Skeletal muscle satellite cell (primary cell): ENCODE measurements at regions not wholly inside any gene's neighbourhood (a gene's known extent, or its start where the extent isn't known, plus 50 kb on each side); places are given as distances from the start of the nearest gene placed in this dataset.

Source experiments
- H3K27me3 ChIP-seq: 2 replicates; pipeline ENCODE4 v1.7.0; 2013; ENCODE audit warnings: low read length; ENCODE audit not compliant: control insufficient read depth, insufficient read depth
- H3K36me3 ChIP-seq: 2 replicates; pipeline ENCODE4 v1.7.0; 2013; ENCODE audit warnings: mild to moderate bottlenecking, control low read depth, low read length; ENCODE audit not compliant: insufficient read depth
- H3K4me1 ChIP-seq: 2 replicates; pipeline ENCODE4 v1.7.0; 2013; ENCODE audit warnings: low read length; ENCODE audit not compliant: control insufficient read depth, insufficient read depth
- H3K4me2 ChIP-seq: 2 replicates; pipeline ENCODE4 v1.7.0; 2013; ENCODE audit warnings: mild to moderate bottlenecking, low read length
- H3K4me3 ChIP-seq: 2 replicates; pipeline ENCODE4 v1.7.0; 2013; ENCODE audit warnings: low read length
- H3K9ac ChIP-seq: 2 replicates; pipeline ENCODE4 v1.7.0; 2013; ENCODE audit warnings: mild to moderate bottlenecking, low read depth, low read length, moderate library complexity
- H3K9me3 ChIP-seq: replicated peaks from 2 replicates; pipeline ENCODE4 v1.7.0; 2013; ENCODE audit warnings: mild to moderate bottlenecking, control low read depth, low read length

DNA sequence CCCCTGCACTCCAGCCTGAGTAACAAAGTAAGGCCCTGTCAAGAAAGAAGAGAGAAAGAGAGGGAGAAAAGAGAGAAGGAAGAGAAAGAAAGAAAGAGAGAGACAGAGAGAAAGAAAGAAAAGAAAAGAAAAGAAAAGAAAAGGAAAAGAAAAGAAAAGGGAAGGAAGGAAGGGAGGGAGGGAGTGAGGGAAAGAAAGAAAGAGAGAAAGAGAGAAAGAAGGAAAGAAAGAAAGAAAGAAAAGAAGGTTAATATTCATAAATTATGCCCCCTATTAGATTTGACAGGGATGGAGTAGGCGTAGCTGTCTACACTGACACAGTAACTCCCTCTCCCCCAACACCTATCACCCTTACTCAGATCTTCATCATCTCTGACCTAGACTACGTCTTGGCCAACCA is 202.3 kb downstream of the SP3 start:
- H3K36me3 ChIP-seq, result no peaks in the 10 kb centered on the region
- H3K4me1 ChIP-seq, result no peaks in the 10 kb centered on the region
- H3K9me3 ChIP-seq, result no peaks in the 10 kb centered on the region
- H3K9ac ChIP-seq, result no peak overlapping the region
- H3K4me2 ChIP-seq, result no peak overlapping the region
- H3K27me3 ChIP-seq, result peaks cover 15% of the 10 kb centered on the region
- no peak overlapping the region for H3K4me3 ChIP-seq

DNA sequence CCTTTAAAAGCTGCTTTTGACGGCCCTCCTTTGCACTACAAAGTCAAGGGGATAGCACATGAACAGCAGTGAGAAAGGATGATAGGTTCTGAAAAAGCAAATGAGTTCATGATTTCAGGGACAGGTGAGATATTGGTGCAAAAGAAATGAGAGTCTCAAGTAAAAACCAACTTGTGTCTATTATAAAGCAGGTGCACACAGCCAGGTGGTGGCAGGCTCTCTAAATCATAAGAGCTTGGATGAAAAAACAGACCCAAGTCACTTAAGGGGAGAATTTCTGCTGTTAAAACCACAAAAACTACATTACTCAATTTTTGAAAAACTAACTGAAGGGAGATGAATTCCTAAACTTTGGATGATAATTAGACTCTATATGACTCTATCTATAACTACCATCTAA is 201.5 kb downstream of the SP3 start:
- Histone ChIP-seq H3K27me3 (peaks cover 15% of the 10 kb centered on the region), H3K9ac (no peak overlapping the region), H3K4me3 (no peak overlapping the region), H3K4me2 (no peak overlapping the region), H3K36me3 (no peaks in the 10 kb centered on the region), H3K4me1 (no peaks in the 10 kb centered on the region), H3K9me3 (no peaks in the 10 kb centered on the region)

DNA sequence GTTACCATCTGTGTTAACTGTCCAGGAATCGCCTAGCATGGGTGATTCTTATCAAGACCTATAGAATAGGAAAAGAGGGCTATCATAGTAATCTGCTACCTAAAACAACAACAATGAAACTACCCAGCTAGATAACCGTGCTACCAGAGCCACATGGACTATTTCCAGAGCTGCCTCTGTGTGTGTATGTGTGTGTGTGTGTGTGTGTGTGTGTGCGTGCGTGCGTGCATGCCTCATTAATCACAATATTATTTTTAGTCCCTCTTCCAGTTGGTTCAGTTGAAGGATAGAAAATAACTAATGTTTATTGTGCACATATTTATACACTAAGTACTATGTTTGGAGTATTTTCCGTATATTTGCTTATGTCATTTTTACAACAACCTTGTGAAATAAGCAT is 201.1 kb downstream of the SP3 start:
- Histone ChIP-seq H3K9ac (no peak overlapping the region), H3K9me3 (no peaks in the 10 kb centered on the region), H3K4me1 (no peaks in the 10 kb centered on the region), H3K36me3 (no peaks in the 10 kb centered on the region), H3K4me3 (no peak overlapping the region), H3K4me2 (no peak overlapping the region), H3K27me3 (peaks cover 15% of the 10 kb centered on the region)

DNA sequence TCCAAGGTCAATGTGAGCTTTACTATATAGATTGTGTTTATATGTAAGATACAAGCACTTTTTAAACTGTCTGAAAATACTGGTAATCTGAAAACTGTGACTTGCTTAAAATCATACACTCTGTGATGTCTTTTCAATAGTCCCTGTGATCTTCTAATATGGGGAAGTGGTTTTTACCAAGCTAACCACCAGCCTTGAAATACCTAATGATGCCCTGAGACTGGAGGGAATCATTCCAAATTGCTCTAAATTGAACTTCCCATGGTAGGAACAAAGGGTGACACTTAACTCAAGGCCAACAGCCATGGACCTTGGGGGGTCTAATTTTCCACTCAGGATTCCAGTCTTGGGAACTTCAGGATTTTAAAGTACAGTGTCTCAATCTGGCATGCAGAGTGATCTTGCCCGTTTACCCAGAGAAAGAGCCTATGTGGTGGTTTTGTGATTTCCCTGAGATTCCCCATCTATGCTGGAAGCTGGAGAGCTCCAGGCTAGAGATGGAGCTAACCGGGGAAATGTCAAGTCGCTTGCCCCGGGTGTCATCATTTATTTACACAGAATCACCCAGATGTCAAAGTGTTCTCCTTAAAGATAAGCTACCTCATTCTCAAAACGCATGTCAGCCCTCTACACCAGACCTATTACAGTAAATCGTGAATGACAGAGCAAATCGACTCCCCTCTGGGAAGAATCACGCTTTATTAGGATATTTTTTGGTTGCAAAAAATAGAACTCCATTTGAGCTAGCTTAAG is 198.5 kb downstream of the SP3 start:
- no peaks in the 10 kb centered on the region for H3K4me1 ChIP-seq
- H3K9ac ChIP-seq, result no peak overlapping the region
- no peak overlapping the region for H3K4me2 ChIP-seq
- peaks cover 15% of the 10 kb centered on the region for H3K27me3 ChIP-seq
- no peaks in the 10 kb centered on the region for H3K9me3 ChIP-seq
- no peak overlapping the region for H3K4me3 ChIP-seq
- H3K36me3 ChIP-seq, result no peaks in the 10 kb centered on the region

DNA sequence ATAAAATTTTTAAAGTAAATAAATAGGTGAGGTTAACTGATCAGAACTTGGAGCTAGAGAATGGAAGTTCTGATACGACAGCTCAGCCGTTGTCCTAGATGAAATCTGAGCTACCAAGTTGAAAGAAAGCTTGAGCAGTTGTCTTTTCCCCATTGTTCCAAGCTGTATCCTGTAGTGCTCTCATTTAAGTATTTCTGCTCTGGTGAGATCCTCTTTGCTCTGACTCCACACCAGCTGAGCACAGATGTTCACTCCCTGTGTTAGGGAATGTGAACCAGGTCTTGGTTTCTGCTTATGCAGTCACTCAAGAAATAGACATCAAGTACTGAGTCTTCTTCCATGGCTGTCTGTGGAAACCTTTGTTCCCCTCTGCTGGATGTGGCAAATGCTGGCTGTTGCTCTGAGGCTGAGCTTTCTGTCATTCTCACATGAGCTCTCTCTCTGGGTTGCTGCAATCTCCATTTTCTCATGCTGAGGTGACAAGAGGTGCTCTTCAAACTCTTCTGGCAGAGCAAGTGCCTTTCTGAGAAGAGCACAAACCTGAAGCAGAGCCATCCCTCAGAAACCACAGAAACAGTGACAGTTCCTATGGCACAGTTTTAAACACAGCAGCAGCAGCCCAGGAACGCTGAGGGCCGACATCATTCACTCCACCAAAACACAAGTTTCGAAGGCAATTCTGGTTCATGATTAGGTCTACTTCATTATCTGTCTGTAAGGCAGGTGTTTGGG is 194.1 kb downstream of the SP3 start:
- no peak overlapping the region for H3K4me2 ChIP-seq

GRCh38 chr2:173772205-173772604 is 193.0 kb downstream of the SP3 start:
- H3K27me3 ChIP-seq, result peaks cover 11% of the 10 kb centered on the region
- H3K9ac ChIP-seq, result no peak overlapping the region
- H3K4me2 ChIP-seq, result no peak overlapping the region
- no peak overlapping the region for H3K4me3 ChIP-seq
- H3K36me3 ChIP-seq, result no peaks in the 10 kb centered on the region
- H3K9me3 ChIP-seq, result no peaks in the 10 kb centered on the region
- no peaks in the 10 kb centered on the region for H3K4me1 ChIP-seq

More for the DNA sequence above, 194.1 kb downstream of the SP3 start:
- Histone ChIP-seq H3K4me3 (no peak overlapping the region), H3K36me3 (no peaks in the 10 kb centered on the region), H3K4me1 (no peaks in the 10 kb centered on the region), H3K27me3 (peaks cover 14% of the 10 kb centered on the region), H3K9ac (no peak overlapping the region), H3K9me3 (no peaks in the 10 kb centered on the region)

DNA sequence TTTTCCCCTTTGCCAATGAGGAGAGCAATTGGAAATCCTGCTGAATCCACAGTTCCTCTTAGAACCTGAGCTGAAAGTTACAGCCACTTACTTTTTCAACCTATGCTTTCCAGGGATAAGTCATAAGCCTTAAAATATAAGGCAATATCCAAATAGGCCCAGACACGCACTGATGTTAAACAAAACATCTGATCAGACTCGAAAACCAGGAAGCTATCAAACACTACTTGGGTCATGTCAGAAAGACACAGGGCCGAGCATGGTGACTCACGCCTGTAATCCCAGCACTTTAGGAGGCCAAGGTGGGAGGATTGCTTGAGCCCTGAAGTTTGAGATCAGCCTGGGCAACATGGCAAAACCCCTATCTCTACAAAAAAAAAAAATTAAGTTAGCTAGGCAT is 192.1 kb downstream of the SP3 start:
- Histone ChIP-seq H3K4me3 (no peak overlapping the region), H3K27me3 (peaks cover 9% of the 10 kb centered on the region), H3K9me3 (no peaks in the 10 kb centered on the region), H3K36me3 (no peaks in the 10 kb centered on the region), H3K4me1 (no peaks in the 10 kb centered on the region), H3K9ac (no peak overlapping the region), H3K4me2 (no peak overlapping the region)

DNA sequence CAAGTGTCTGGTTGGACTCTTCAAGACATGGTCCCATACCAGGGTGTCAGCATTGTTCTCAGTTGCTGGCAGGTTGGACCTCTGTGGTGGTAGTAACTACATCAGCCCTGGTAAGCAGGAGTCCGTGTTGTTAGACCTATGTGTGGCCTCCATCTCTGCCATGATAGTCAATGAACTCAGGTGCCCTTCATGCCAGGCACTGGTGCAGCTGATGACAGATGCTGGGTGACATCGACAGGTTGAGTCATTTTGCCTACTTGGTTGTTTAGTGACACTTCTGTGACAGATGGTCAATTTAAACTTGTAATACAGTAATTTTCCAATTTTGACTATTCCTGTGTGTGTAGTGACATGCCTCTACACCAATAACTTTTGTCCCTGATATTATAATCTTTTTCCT is 189.7 kb downstream of the SP3 start:
- Histone ChIP-seq H3K36me3 (no peaks in the 10 kb centered on the region), H3K4me2 (no peak overlapping the region), H3K4me1 (no peaks in the 10 kb centered on the region), H3K4me3 (no peak overlapping the region), H3K9me3 (no peaks in the 10 kb centered on the region), H3K27me3 (peaks cover 13% of the 10 kb centered on the region), H3K9ac (no peak overlapping the region)

DNA sequence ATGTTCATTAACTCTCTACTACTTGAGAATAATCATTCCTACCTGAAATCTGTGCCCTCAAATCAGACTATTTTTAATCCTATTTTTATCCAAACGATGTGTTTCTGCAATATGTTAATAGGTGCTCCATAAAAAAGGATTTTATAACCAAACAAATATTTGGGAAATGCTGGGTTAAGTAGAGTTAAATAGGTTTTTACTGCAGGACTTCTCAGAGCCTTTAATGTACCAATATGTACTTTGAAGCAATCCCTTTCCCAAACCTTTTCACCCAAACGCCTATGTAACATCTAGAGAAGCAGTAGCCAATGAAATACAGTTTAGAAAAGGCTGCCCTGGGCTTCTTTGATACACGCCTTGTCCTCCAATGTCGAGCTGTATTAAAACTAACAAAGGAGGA is 182.5 kb downstream of the SP3 start:
- H3K9ac ChIP-seq, result no peak overlapping the region
- no peaks in the 10 kb centered on the region for H3K4me1 ChIP-seq
- no peaks in the 10 kb centered on the region for H3K9me3 ChIP-seq
- H3K4me2 ChIP-seq, result no peak overlapping the region
- H3K36me3 ChIP-seq, result no peaks in the 10 kb centered on the region
- H3K4me3 ChIP-seq, result no peak overlapping the region
- H3K27me3 ChIP-seq, result peaks cover 39% of the 10 kb centered on the region

GRCh38 chr2:173783382-173783781 is 181.8 kb downstream of the SP3 start:
- Histone ChIP-seq H3K4me2 (no peak overlapping the region), H3K27me3 (peaks cover 44% of the 10 kb centered on the region), H3K4me1 (no peaks in the 10 kb centered on the region), H3K4me3 (no peak overlapping the region), H3K9ac (no peak overlapping the region), H3K36me3 (no peaks in the 10 kb centered on the region), H3K9me3 (no peaks in the 10 kb centered on the region)

DNA sequence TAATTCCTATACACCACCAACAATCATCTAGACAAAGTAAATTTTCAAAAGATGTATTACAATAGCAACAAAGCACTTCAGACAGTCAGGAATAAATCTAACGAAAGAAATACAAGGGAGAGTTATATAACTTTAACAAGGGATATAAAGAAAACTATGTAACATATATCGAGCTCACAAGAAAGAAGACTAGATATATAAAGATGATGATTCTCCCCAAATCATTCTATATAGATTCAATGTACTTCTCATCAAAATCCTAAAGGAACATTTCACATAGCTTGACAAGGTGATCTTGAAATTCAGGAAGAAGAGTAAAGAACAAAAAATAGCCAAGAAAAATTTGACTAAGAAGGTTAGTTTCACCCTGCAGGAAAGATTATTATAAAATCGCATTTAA is 179.4 kb downstream of the SP3 start:
- peaks cover 40% of the 10 kb centered on the region for H3K27me3 ChIP-seq
- no peak overlapping the region for H3K4me2 ChIP-seq
- H3K9ac ChIP-seq, result no peak overlapping the region
- no peaks in the 10 kb centered on the region for H3K36me3 ChIP-seq
- H3K9me3 ChIP-seq, result no peaks in the 10 kb centered on the region
- H3K4me3 ChIP-seq, result no peak overlapping the region
- H3K4me1 ChIP-seq, result no peaks in the 10 kb centered on the region

DNA sequence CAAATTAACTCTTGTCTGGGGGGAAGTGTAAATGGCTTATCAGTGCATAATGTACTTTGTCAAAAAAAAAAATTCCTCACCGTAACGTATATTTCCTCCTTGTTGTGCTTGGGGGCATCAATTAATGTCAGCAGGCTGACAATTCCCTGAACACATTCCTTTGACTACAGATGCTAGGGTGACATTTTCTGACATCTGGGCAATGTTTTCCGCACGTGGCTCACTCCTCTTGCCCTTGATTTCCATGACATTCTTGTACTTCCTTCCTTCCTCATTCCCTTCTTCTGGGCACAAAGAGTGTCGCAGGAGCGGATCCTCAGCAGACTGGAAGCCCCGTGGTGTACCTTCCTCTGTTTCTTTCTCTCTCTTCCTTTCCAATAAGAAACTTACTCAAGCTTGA is 173.7 kb downstream of the SP3 start:
- Histone ChIP-seq H3K27me3 (peaks cover 19% of the 10 kb centered on the region), H3K36me3 (no peaks in the 10 kb centered on the region), H3K9ac (no peak overlapping the region), H3K4me1 (no peaks in the 10 kb centered on the region), H3K4me2 (no peak overlapping the region), H3K4me3 (no peak overlapping the region), H3K9me3 (no peaks in the 10 kb centered on the region)
